ENCODE measurements at regions not wholly inside any gene's neighbourhood (a gene's known extent, or its start where the extent isn't known, plus 50 kb on each side); places are given as distances from the start of the nearest gene placed in this dataset.
"Not testable (repeated sequence)": the region's sequence is repeated elsewhere in the genome, so short reads cannot be mapped to it uniquely, and the experiment has no call there.

DNA sequence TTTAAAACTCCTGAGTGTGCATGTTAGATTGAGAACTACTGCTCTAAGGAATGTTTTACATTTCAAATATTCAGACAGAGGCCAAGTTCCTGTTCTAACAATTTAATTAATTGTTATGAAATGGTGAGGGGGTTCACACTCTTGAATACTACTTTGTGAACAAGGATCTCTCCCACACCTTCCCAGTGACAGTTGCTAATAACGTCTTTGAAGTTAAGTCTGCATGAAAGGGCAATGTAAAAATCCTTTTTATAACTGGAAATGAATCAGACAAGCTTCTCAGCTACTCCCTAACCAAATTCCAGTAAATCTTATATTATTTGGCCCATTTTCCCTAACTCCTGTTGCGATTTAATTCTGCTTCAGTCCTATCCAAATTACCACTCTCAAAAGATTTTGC lies 828.5 kb upstream of the ADAMTS5 start:
- DNase-seq: no peak

DNA sequence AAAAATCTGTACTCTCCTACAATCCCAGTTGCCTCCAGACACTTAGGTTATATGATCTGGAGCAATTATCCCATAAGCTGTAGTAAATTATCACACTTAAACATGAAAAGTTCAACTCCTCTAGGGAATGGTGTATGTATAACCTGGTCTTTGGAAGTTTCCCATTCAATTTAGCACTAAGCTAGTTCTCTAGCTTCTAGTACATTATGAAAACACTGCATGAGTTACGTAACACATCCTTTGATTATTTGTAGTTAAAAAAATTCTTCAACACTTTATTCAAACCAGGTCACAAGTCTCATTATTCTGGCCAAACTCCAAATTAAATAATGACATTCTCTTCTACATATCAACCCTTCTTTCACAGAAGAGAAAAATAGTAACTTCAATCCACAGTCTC lies 827.0 kb upstream of the ADAMTS5 start:
- DNase-seq: no peak

- no peak for DNase-seq
Observed at GRCh38 chr21:27787046-27787445, 820.2 kb upstream of the ADAMTS5 start.

DNA sequence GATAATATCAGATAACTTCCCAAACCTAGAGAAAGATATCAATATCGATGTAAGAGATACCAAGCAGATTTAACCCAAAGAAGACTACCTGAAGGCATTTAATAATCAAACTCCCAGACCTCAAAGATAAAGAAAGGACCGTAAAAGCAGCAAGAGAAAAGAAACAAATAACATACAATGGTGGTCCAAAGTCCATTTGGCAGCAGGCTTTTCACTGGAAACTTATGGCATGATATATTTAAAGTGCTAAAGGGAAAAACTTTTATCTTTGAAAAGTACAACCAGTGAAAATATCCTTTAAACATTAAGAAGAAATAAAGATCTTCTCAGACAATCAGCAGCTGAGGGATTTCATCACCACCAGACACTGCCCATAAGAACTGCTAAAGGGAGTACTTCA lies 812.7 kb upstream of the ADAMTS5 start:
- DNase-seq: no peak

DNA sequence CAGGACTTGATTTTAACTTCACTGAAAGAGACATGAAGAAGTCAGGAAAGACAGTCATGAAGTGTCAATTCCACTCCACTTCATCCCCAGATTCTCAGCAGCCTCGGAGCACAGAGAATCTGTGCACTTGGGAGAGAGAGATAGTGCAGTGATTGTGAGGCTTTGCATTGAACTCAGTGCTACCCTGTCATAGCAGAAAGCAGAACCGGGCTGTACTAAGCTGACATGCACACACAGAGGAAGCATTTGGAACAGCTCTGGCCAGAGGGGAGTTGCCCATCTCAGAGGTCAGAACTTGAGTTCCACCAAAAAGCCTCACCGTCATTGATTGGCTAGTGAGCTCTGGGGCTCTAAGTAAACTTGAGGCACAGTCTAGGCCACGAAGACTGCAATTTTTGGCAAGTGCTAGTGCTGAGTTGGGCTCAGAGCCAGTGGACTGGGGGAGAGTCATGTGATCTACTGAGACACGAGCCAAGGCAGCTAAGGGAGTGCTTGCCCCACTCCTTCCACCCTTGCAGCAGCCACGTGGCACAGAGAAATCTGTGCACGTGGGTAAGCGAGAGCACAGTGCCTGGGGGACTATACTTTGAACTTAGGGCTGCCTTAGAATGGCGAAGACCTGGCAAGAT lies 810.2 kb upstream of the ADAMTS5 start:
- DNase-seq: no peak

- no peak for DNase-seq
Observed at GRCh38 chr21:27772816-27773215, 805.9 kb upstream of the ADAMTS5 start.

- no peak for DNase-seq
Observed at GRCh38 chr21:27771938-27772483, 805.1 kb upstream of the ADAMTS5 start.

DNA sequence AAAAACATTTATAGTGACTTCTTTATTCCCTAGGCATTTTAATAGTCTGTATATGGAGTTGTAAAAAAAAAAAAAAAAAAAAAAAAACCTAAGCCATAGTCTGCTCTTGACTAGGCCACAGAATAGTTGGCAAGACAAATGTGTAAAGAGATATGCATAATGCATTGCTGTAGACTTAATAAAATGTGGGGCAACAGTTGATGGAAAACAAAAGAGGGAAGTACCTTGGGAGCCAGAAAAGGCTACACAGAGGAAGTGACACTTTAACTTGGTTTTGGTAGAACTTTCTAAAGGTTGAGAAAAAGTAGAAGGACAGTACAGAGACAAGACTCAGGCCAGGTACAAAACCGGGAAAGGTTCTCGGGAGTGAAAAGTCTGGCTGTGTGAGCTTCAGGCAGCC lies 802.9 kb upstream of the ADAMTS5 start:
- no peak for DNase-seq

DNA sequence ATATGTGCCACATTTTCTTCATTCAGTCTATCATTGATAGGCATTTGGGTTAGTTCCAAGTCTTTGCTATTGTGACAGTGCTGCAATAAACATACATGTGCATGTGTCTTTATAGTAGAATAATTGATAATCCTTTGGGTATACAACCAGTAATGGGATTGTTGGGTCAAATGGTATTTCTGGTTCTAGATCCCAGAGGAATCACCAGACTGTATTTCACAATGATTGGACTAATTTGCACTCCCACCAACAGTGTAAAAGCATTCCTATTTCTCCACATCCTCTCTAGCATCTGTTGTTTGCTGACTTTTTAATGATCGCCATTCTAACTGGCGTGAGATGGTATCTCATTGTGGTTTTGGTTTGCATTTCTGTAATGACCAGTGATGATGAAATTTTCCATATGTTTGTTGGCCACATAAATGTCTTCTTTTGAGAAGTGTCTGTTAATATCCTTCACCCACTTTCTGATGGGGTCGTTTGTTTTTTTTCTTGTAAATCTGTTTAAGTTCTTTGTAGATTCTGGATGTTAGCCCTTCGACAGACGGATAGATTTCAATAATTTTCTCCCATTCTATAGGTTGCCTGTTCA lies 801.3 kb upstream of the ADAMTS5 start:
- not testable (repeated sequence) for DNase-seq

DNA sequence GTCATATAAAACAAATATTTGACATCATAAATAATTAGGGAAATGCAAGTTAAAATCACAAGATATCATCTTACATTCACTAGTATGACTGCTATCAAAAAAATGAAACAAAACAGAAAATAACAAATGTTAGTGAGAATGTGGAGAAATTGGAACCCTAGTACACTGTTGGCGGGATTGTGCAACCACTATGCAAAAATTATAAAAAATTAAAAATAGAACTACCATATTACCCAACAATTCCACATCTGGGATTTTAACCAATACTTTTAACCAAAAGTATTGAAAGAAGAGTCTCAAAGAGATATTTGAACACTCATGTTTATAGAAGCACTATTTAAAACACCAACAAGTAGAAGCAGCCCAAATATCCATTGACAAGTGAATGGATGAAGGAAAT lies 797.2 kb upstream of the ADAMTS5 start:
- DNase-seq: no peak

DNA sequence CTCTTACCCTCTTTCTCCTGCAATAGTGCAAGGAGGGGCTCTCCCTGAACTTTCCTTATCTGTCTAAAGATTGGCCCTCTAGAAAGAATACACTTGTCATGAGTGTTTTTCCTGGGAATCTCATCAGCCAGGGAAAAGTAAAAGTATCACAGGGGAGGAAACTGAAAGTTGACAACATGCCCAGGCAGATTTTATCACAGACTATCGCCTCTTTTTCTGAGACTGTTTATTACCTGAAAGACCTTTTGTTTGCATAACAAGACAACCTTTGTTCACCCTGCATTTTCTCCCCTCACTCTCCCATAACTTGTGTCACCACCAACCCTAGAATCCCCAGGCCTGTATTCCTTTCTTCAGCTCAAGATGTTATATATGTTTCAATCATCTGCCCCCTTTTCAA lies 794.7 kb upstream of the ADAMTS5 start:
- no peak for DNase-seq

DNA sequence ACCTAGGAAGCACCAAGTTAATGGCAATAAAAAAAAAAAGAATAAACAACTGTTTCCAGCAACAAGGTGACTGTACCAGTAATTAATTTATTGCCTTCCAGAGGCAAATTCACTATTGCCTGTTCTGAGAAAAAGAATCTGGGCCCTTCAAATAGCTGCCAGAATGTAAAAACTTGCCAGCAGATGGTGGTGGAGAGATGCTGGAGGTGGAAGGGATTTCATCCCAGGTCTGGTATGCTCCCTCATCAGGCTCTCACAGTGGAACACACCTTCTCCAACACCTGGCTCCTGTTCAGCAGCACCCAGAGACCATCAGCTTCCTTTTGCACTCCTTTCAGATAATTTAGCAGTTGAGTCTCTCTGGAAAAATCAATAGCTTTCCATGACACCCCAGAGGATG lies 792.9 kb upstream of the ADAMTS5 start:
- no peak for DNase-seq

- no peak for DNase-seq
Observed at GRCh38 chr21:27759091-27759659, 792.3 kb upstream of the ADAMTS5 start.

GRCh38 chr21:27756191-27756590 lies 789.3 kb upstream of the ADAMTS5 start:
- DNase-seq: no peak

DNA sequence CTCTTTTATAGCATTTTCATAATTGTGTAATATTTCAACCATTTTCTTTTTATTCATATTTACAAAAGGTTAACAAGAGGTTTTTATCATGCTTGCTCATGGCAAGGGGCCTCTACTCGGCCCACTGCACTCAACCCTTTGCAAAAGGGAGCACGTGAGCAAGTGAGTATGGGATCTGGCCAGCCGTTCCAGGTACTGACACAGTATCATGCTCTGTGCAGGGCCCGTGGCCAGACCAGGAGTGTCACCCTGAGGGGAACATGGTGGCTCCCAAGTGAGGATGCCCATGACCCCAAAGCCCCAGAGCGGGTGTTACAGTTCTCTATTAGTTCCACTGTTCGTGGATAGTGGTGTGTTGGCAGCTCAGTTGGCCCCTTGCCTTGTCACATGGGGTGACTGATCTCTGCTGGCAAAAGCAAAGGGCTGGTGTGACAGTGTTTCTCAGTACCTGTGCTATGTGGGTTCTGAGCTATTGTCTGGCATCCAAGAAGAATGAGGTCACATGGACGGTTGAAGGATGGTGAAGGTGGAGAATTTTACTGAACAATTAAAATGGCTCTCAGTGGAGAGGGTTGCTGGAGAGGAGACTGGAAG lies 777.2 kb upstream of the ADAMTS5 start:
- no peak for DNase-seq

GRCh38 chr21:27741736-27742135 lies 774.8 kb upstream of the ADAMTS5 start:
- no peak for DNase-seq

DNA sequence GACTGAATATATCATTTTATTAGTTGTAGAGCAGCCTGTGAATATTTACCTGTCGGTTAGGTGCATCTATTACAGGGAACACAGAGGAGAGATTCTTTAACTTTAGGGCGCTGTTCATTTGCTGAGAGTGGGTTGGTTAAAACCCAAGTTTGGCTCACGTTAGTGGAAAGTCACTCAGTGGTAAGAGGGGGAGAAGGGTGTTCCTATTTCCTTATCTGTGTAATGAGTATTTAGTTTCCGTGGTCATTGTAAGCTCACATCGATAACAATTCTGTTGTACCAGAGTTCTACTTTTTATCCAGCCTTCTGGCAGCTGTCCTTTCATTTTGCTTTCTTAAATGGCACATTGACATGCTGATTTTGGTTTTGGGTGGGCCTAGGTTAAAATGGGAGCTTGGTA lies 773.2 kb upstream of the ADAMTS5 start:
- no peak for DNase-seq

- DNase-seq: no peak
Observed at GRCh38 chr21:27739187-27739586, 772.3 kb upstream of the ADAMTS5 start.

- DNase-seq: no peak
Observed at GRCh38 chr21:27735699-27736098, 768.8 kb upstream of the ADAMTS5 start.

DNA sequence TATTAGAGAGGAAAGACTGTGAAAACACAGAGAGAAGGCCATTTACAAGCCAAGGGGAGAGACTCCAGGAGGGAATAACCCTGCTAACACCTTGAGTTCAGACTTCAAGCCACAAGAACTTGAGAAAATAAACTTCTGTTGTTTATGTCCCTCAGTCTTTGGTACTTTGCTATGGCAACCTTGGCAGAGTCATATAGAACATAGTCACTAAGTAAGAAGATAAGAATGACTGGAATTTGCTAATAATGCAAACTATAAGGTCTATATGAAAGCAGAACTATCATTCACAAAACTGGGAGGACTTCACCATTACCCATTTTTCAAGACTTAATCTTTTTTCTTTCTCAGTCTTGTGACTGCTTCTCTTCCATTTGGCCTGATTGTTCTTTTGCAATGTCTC lies 767.3 kb upstream of the ADAMTS5 start:
- no peak for DNase-seq

DNA sequence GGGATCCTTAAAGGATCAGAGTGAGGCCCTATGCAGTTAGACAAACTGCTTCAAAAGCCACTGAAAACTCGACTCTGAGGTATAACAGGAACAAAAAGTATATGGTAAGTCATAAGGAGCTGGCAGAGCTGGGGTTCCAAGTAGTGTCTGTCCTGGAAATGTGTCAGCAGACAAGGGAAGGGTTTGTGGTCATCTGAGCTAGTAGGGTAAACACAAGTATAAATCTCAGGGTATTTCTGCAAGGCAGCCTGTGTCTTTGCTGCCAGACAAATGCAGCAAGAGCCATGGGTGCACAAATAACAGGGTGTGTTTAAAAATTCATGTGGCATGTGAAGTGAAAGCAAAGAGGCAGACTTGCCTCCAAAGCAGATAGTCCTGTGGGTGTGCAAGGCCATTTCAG lies 759.0 kb upstream of the ADAMTS5 start:
- no peak for DNase-seq

DNA sequence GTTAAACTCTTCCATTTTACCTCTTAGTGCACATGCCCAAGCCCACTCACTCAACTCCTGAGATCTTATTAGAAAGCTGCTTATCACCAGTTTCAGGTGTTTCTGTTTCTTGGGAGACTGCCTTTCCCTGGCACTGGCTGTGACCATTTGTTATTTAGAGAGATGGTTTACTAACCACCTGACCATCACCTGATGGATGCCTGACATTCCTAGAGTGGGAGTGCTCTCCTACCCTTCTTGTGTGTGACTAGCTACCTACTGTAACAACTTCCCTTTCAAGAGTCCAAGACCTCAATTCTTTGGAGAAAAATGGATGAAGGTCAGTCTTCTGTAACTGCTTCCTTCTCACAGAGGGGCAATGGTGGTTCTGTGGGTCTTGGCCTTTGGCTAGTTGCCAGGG lies 755.2 kb upstream of the ADAMTS5 start:
- DNase-seq: no peak

DNA sequence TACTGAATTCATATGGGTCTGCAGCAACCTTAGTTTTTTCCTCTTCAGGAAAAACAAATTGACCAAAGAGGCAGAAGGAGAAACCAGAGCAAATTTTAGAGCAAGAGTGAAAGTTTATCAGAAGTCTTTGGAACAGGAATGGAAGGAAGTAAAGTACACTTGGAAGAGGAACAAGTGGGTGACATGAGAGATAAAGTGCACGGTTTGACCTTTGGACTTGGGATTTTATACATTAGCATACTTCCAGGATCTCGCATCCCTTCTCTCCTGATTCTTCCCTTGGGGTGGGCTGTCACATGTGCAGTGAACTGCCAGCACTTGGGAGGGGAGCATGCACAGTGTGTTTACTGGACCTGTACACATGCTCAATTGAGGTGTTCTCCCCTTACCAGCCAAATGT lies 754.8 kb upstream of the ADAMTS5 start:
- DNase-seq: no peak

- no peak for DNase-seq
Observed at GRCh38 chr21:27719226-27719625, 752.3 kb upstream of the ADAMTS5 start.
